Memory B cell (primary cell): ENCODE measurements at regions not wholly inside any gene's neighbourhood (a gene's known extent, or its start where the extent isn't known, plus 50 kb on each side); places are given as distances from the start of the nearest gene placed in this dataset.

Experiments
- ATAC-seq: fragments of 150-1000 bp; cut with Tn5 transposase; 2 replicates; pipeline ENCODE4 v1.10.0; 2021; ENCODE audit warnings: low read depth, mild to moderate bottlenecking, moderate library complexity
- DNase-seq, 2 donors: peaks; one replicate each; pipeline ENCODE4 v3.0.0; 2022; ENCODE audit warnings: low spot score in 2 of 2
- H3K27ac Mint-ChIP-seq: one replicate; pipeline ENCODE4 v1.8.0; 2022; ENCODE audit warnings: mild to moderate bottlenecking, moderate library complexity, mixed read lengths
- H3K27me3 Mint-ChIP-seq: one replicate; pipeline ENCODE4 v1.8.0; 2022; ENCODE audit warnings: mixed read lengths
- H3K36me3 Mint-ChIP-seq: one replicate; pipeline ENCODE4 v1.8.0; 2022; ENCODE audit warnings: mild to moderate bottlenecking, mixed read lengths
- H3K4me1 Mint-ChIP-seq: one replicate; pipeline ENCODE4 v1.8.0; 2022; ENCODE audit warnings: mixed read lengths
- H3K4me3 Mint-ChIP-seq: one replicate; pipeline ENCODE4 v1.8.0; 2022; ENCODE audit warnings: mild to moderate bottlenecking, moderate library complexity, mixed read lengths
- H3K9me3 Mint-ChIP-seq: one replicate; pipeline ENCODE4 v1.8.0; 2022; ENCODE audit warnings: mixed read lengths

GRCh38 chr13:103246581-103247200 is 180.5 kb upstream of the SLC10A2 start:
- no peak overlapping the region for H3K4me3 Mint-ChIP-seq
- no peak for ATAC-seq
- H3K27ac Mint-ChIP-seq = no peak overlapping the region
- H3K27me3 Mint-ChIP-seq = no peaks in the 10 kb centered on the region
- H3K9me3 Mint-ChIP-seq = peaks cover 2% of the 10 kb centered on the region
- DNase-seq = no peak
- no peaks in the 10 kb centered on the region for H3K4me1 Mint-ChIP-seq
- no peaks in the 10 kb centered on the region for H3K36me3 Mint-ChIP-seq

GRCh38 chr13:103243495-103243894 is 177.3 kb upstream of the SLC10A2 start:
- no peak overlapping the region for H3K4me3 Mint-ChIP-seq

DNA sequence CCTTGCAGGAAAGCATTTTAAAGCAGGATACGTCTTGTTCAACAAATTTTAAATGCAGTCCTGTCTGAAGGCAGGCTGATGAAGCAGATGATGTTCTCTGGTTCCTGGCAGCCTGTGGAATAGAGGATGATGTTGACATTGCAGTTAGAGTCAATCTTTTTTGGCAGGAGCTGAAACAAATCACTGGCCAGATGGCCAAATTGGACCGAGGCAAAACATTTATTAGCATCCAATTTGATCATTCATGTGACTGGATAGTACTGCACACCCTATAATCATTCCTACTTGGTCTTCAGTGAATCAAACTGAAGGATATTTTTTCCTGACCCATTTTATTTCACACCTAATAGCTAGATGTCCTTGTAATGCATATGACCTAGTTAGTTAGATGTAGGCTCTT is 172.2 kb upstream of the SLC10A2 start:
- Mint-ChIP-seq H3K36me3 (no peaks in the 10 kb centered on the region), H3K27me3 (no peaks in the 10 kb centered on the region), H3K9me3 (peaks cover 2% of the 10 kb centered on the region), H3K27ac (no peak overlapping the region), H3K4me1 (no peaks in the 10 kb centered on the region), H3K4me3 (no peak overlapping the region)
- no peak for DNase-seq
- ATAC-seq = no peak

More at GRCh38 chr13:103243495-103243894, 177.3 kb upstream of the SLC10A2 start:
- no peak overlapping the region for H3K27ac Mint-ChIP-seq
- DNase-seq (no peak), ATAC-seq (no peak)
- no peaks in the 10 kb centered on the region for H3K27me3 Mint-ChIP-seq
- H3K9me3 Mint-ChIP-seq = peaks cover 2% of the 10 kb centered on the region
- no peaks in the 10 kb centered on the region for H3K4me1 Mint-ChIP-seq
- H3K36me3 Mint-ChIP-seq = no peaks in the 10 kb centered on the region

GRCh38 chr13:103236213-103236612 is 170.0 kb upstream of the SLC10A2 start:
- Mint-ChIP-seq H3K27me3 (no peaks in the 10 kb centered on the region), H3K9me3 (peaks cover 10% of the 10 kb centered on the region), H3K4me3 (no peak overlapping the region), H3K27ac (no peak overlapping the region), H3K36me3 (no peaks in the 10 kb centered on the region), H3K4me1 (no peaks in the 10 kb centered on the region)
- no peak for ATAC-seq
- DNase-seq = no peak

GRCh38 chr13:103229674-103230073 is 163.5 kb upstream of the SLC10A2 start:
- H3K27me3 Mint-ChIP-seq = no peaks in the 10 kb centered on the region
- ATAC-seq = no peak
- no peaks in the 10 kb centered on the region for H3K4me1 Mint-ChIP-seq
- no peak overlapping the region for H3K27ac Mint-ChIP-seq
- no peak overlapping the region for H3K4me3 Mint-ChIP-seq
- H3K9me3 Mint-ChIP-seq = peaks cover 13% of the 10 kb centered on the region
- no peaks in the 10 kb centered on the region for H3K36me3 Mint-ChIP-seq
- no peak for DNase-seq

DNA sequence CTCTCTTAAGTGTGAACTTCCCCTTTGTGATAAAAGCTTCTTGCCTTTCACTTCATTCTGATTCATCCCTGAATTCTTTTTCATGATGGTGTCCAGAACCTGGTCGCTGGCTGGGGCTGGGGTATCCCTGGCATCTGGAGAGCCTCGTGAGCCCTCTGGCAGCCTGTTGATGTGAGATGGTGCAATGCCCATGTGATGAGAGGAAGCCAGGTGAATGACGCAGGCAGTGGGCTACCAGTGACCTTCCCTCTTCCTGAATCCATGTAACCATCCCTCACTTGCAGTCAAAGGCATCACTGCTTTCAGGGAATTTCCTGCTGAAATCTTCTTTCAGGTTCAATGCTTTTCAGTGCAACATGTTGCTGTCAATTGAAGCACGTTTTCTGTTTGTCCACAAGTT is 158.6 kb upstream of the SLC10A2 start:
- Mint-ChIP-seq H3K27ac (no peak overlapping the region), H3K4me1 (no peaks in the 10 kb centered on the region), H3K27me3 (no peaks in the 10 kb centered on the region), H3K36me3 (no peaks in the 10 kb centered on the region), H3K9me3 (peaks cover 7% of the 10 kb centered on the region), H3K4me3 (no peak overlapping the region)
- DNase-seq = no peak
- no peak for ATAC-seq

- no peaks in the 10 kb centered on the region for H3K36me3 Mint-ChIP-seq
- no peak for DNase-seq
- H3K27me3 Mint-ChIP-seq = no peaks in the 10 kb centered on the region
- ATAC-seq = no peak
- H3K9me3 Mint-ChIP-seq = peaks cover 3% of the 10 kb centered on the region
- H3K27ac Mint-ChIP-seq = no peak overlapping the region
- no peaks in the 10 kb centered on the region for H3K4me1 Mint-ChIP-seq
- no peak overlapping the region for H3K4me3 Mint-ChIP-seq
Observed at GRCh38 chr13:103222683-103223082, 156.5 kb upstream of the SLC10A2 start.

GRCh38 chr13:103218253-103218652 is 152.0 kb upstream of the SLC10A2 start:
- no peak overlapping the region for H3K27ac Mint-ChIP-seq
- H3K4me3 Mint-ChIP-seq = no peak overlapping the region
- no peak for DNase-seq

DNA sequence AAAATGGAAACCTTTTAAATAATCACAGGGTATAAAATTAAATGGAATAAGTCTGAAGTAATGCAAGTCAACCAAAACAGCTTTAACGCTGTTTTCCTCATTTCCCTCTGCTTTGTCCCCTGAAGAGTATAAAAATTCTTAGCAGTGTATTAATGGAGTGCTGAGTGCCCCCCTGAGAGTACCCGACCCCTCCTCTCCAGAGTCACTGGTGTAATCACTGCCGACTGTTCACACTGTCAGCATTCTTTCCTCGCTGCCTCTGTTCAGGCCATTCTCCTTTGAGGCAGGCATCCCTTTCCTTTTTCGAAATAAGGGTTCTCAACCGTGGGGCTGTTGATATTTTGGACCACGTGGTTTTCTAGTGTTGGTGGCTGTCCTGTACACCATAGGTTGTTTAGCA is 146.9 kb upstream of the SLC10A2 start:
- no peaks in the 10 kb centered on the region for H3K4me1 Mint-ChIP-seq
- no peaks in the 10 kb centered on the region for H3K27me3 Mint-ChIP-seq
- ATAC-seq = no peak

More at GRCh38 chr13:103218253-103218652, 152.0 kb upstream of the SLC10A2 start:
- H3K27me3 Mint-ChIP-seq = no peaks in the 10 kb centered on the region
- no peak for ATAC-seq
- no peaks in the 10 kb centered on the region for H3K36me3 Mint-ChIP-seq
- H3K4me1 Mint-ChIP-seq = no peaks in the 10 kb centered on the region
- peaks cover 4% of the 10 kb centered on the region for H3K9me3 Mint-ChIP-seq

GRCh38 chr13:103210348-103210747 is 144.1 kb upstream of the SLC10A2 start:
- Mint-ChIP-seq H3K4me3 (no peak overlapping the region), H3K9me3 (peaks cover under 1% of the 10 kb centered on the region), H3K27ac (no peak overlapping the region), H3K36me3 (no peaks in the 10 kb centered on the region), H3K27me3 (no peaks in the 10 kb centered on the region), H3K4me1 (no peaks in the 10 kb centered on the region)
- ATAC-seq (no peak), DNase-seq (no peak)

More for the DNA sequence above, 146.9 kb upstream of the SLC10A2 start:
- Mint-ChIP-seq H3K9me3 (peaks cover 2% of the 10 kb centered on the region), H3K4me3 (no peak overlapping the region), H3K27ac (no peak overlapping the region), H3K36me3 (no peaks in the 10 kb centered on the region)
- DNase-seq = no peak

DNA sequence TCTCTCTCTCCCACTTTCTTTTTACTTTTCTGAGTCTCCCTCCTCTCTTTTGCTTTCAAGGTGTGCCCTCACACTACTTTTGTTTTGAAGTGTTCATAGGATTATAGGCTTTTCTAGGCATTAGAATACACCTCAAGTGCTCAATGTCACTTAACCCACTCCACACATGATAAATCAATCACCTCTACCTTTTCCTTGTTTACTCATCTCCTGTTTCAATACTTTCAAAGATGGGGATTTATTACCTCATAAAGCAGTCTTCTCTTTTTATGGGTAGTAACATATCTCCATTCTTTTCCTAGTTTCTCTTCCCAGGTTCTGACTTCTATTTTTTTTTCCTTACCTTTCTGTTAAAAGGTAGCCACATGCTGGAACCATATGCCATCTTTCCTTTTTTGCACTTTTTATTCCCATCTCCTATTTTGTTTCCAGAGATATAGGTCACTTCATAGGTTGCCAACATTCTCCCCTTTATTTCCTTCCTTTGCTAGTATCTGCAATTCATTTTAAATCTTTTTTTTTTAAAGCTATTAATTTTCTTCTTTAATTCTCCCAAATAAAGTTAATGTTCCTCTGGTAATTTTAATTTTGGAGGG is 137.6 kb upstream of the SLC10A2 start:
- Mint-ChIP-seq H3K27ac (no peak overlapping the region), H3K27me3 (no peaks in the 10 kb centered on the region), H3K36me3 (no peaks in the 10 kb centered on the region), H3K9me3 (peaks cover 9% of the 10 kb centered on the region), H3K4me3 (no peak overlapping the region), H3K4me1 (no peaks in the 10 kb centered on the region)
- no peak for ATAC-seq
- no peak for DNase-seq

GRCh38 chr13:103200118-103200885 is 134.1 kb upstream of the SLC10A2 start:
- DNase-seq = no peak
- no peaks in the 10 kb centered on the region for H3K36me3 Mint-ChIP-seq

GRCh38 chr13:103199380-103200088 is 133.3 kb upstream of the SLC10A2 start:
- H3K4me3 Mint-ChIP-seq = no peak overlapping the region
- H3K9me3 Mint-ChIP-seq = peaks cover 11% of the 10 kb centered on the region

More at GRCh38 chr13:103200118-103200885, 134.1 kb upstream of the SLC10A2 start:
- Mint-ChIP-seq H3K4me3 (no peak overlapping the region), H3K27ac (no peak overlapping the region), H3K4me1 (no peaks in the 10 kb centered on the region), H3K27me3 (no peaks in the 10 kb centered on the region), H3K9me3 (peaks cover 11% of the 10 kb centered on the region)
- no peak for ATAC-seq

GRCh38 chr13:103196356-103196755 is 130.1 kb upstream of the SLC10A2 start:
- Mint-ChIP-seq H3K27me3 (no peaks in the 10 kb centered on the region), H3K27ac (no peak overlapping the region), H3K36me3 (no peaks in the 10 kb centered on the region), H3K4me1 (no peaks in the 10 kb centered on the region), H3K9me3 (peaks cover 8% of the 10 kb centered on the region), H3K4me3 (no peak overlapping the region)
- ATAC-seq = no peak
- no peak for DNase-seq

More at GRCh38 chr13:103199380-103200088, 133.3 kb upstream of the SLC10A2 start:
- no peaks in the 10 kb centered on the region for H3K36me3 Mint-ChIP-seq
- H3K4me1 Mint-ChIP-seq = no peaks in the 10 kb centered on the region
- H3K27ac Mint-ChIP-seq = no peak overlapping the region
- ATAC-seq (no peak), DNase-seq (no peak)
- no peaks in the 10 kb centered on the region for H3K27me3 Mint-ChIP-seq
